IPS DF 19.7 (cell line): ENCODE measurements at regions not wholly inside any gene's neighbourhood (a gene's known extent, or its start where the extent isn't known, plus 50 kb on each side); places are given as distances from the start of the nearest gene placed in this dataset.
"Not testable (repeated sequence)": the region's sequence is repeated elsewhere in the genome, so short reads cannot be mapped to it uniquely, and the experiment has no call there.

ENCODE experiments used
- DNase-seq: peaks from one replicate; pipeline ENCODE4 v3.0.0-alpha.2; 2013; ENCODE audit warnings: low read depth, low spot score

GRCh38 chrX:128781506-128781905 lies 729.3 kb upstream of the ACTRT1 start:
- DNase-seq, result peak; percentile 15

GRCh38 chrX:128780934-128781333 lies 728.7 kb upstream of the ACTRT1 start:
- DNase-seq, result no peak

- no peak for DNase-seq
Measured at GRCh38 chrX:128769495-128769894, 717.3 kb upstream of the ACTRT1 start.

- DNase-seq, result no peak
Measured at GRCh38 chrX:128759745-128760144, 707.5 kb upstream of the ACTRT1 start.

- DNase-seq, result no peak
Measured at GRCh38 chrX:128759177-128759576, 707.0 kb upstream of the ACTRT1 start.

GRCh38 chrX:128754130-128754529 lies 701.9 kb upstream of the ACTRT1 start:
- DNase-seq, result peak; percentile 12

- no peak for DNase-seq
Measured at GRCh38 chrX:128739539-128739938, 687.3 kb upstream of the ACTRT1 start.

- DNase-seq, result no peak
Measured at GRCh38 chrX:128728943-128729342, 676.7 kb upstream of the ACTRT1 start.

GRCh38 chrX:128717635-128718578 lies 665.7 kb upstream of the ACTRT1 start:
- DNase-seq, result no peak

- DNase-seq, result no peak
Measured at GRCh38 chrX:128714425-128714824, 662.2 kb upstream of the ACTRT1 start.

GRCh38 chrX:128699716-128700285 lies 647.6 kb upstream of the ACTRT1 start:
- DNase-seq, result no peak

- DNase-seq, result no peak
Measured at GRCh38 chrX:128698573-128699181, 646.5 kb upstream of the ACTRT1 start.

GRCh38 chrX:128691872-128692271 lies 639.7 kb upstream of the ACTRT1 start:
- DNase-seq, result no peak

GRCh38 chrX:128685387-128685786 lies 633.2 kb upstream of the ACTRT1 start:
- no peak for DNase-seq

- DNase-seq, result no peak
Measured at GRCh38 chrX:128676651-128677050, 624.4 kb upstream of the ACTRT1 start.

GRCh38 chrX:128674326-128675086 lies 622.3 kb upstream of the ACTRT1 start:
- DNase-seq, result not testable (repeated sequence)

- no peak for DNase-seq
Measured at GRCh38 chrX:128664211-128664610, 612.0 kb upstream of the ACTRT1 start.

GRCh38 chrX:128653524-128654060 lies 601.4 kb upstream of the ACTRT1 start:
- peak; percentile 2 for DNase-seq

GRCh38 chrX:128650326-128650725 lies 598.1 kb upstream of the ACTRT1 start:
- no peak for DNase-seq

- DNase-seq, result no peak
Measured at GRCh38 chrX:128634754-128635153, 582.6 kb upstream of the ACTRT1 start.

- DNase-seq, result no peak
Measured at GRCh38 chrX:128623361-128623760, 571.2 kb upstream of the ACTRT1 start.

GRCh38 chrX:128622296-128622695 lies 570.1 kb upstream of the ACTRT1 start:
- DNase-seq, result no peak
